ENCODE measurements at regions not wholly inside any gene's neighbourhood (a gene's known extent, or its start where the extent isn't known, plus 50 kb on each side); places are given as distances from the start of the nearest gene placed in this dataset.
"Not testable (repeated sequence)": the region's sequence is repeated elsewhere in the genome, so short reads cannot be mapped to it uniquely, and the experiment has no call there.

- not testable (repeated sequence) for H3K4me1 Mint-ChIP-seq; H3K4me3 Mint-ChIP-seq; ATAC-seq; H3K9me3 ChIP-seq (ENCODE audit: control insufficient read depth, low read length, poor library complexity, severe bottlenecking); DNase-seq; H3K36me3 Mint-ChIP-seq (ENCODE audit: low read depth)
- peaks cover 39% of the 10 kb centered on the region for H3K27me3 Mint-ChIP-seq
- peak overlapping the region; percentile 67 for H3K27ac Mint-ChIP-seq
These were observed 136.4 kb upstream of the SPRED2 start for GRCh38 chr2:65568656-65569440.

GRCh38 chr2:65566617-65567016, 134.2 kb upstream of the SPRED2 start:
- H3K9me3 ChIP-seq (ENCODE audit: control insufficient read depth, low read length, poor library complexity, severe bottlenecking), result no peaks in the 10 kb centered on the region
- Mint-ChIP-seq H3K27me3 (peaks cover 41% of the 10 kb centered on the region), H3K36me3 (ENCODE audit: low read depth) (peaks cover 5% of the 10 kb centered on the region), H3K4me1 (peaks cover 4% of the 10 kb centered on the region), H3K27ac (no peak overlapping the region), H3K4me3 (no peak overlapping the region)
- ATAC-seq (no peak), DNase-seq (no peak)

GRCh38 chr2:65565681-65566080, 133.3 kb upstream of the SPRED2 start:
- H3K27me3 Mint-ChIP-seq, result peaks cover 39% of the 10 kb centered on the region
- DNase-seq, result no peak
- no peak overlapping the region for H3K27ac Mint-ChIP-seq
- ATAC-seq, result no peak
- H3K4me1 Mint-ChIP-seq, result peaks cover 4% of the 10 kb centered on the region
- H3K4me3 Mint-ChIP-seq, result no peak overlapping the region
- peaks cover 5% of the 10 kb centered on the region for H3K36me3 Mint-ChIP-seq (ENCODE audit: low read depth)
- H3K9me3 ChIP-seq (ENCODE audit: control insufficient read depth, low read length, poor library complexity, severe bottlenecking), result no peaks in the 10 kb centered on the region

- Mint-ChIP-seq H3K27me3 (peaks cover 29% of the 10 kb centered on the region), H3K4me1 (peaks cover 4% of the 10 kb centered on the region), H3K36me3 (ENCODE audit: low read depth) (peaks cover 5% of the 10 kb centered on the region), H3K27ac (no peak overlapping the region), H3K4me3 (no peak overlapping the region)
- ATAC-seq (no peak), DNase-seq (no peak)
- H3K9me3 ChIP-seq (ENCODE audit: control insufficient read depth, low read length, poor library complexity, severe bottlenecking), result no peaks in the 10 kb centered on the region
These were observed 131.9 kb upstream of the SPRED2 start for GRCh38 chr2:65564299-65564698.

GRCh38 chr2:65562890-65563289, 130.5 kb upstream of the SPRED2 start:
- Mint-ChIP-seq H3K27me3 (peaks cover 33% of the 10 kb centered on the region), H3K4me1 (peaks cover 4% of the 10 kb centered on the region), H3K4me3 (no peak overlapping the region), H3K27ac (no peak overlapping the region), H3K36me3 (ENCODE audit: low read depth) (peaks cover 5% of the 10 kb centered on the region)
- DNase-seq (no peak), ATAC-seq (no peak)
- H3K9me3 ChIP-seq (ENCODE audit: control insufficient read depth, low read length, poor library complexity, severe bottlenecking), result no peaks in the 10 kb centered on the region

GRCh38 chr2:65558743-65559142, 126.3 kb upstream of the SPRED2 start:
- no peak for DNase-seq
- no peaks in the 10 kb centered on the region for H3K9me3 ChIP-seq (ENCODE audit: control insufficient read depth, low read length, poor library complexity, severe bottlenecking)
- Mint-ChIP-seq H3K27me3 (peaks cover 48% of the 10 kb centered on the region), H3K27ac (no peak overlapping the region), H3K4me1 (peaks cover 7% of the 10 kb centered on the region), H3K36me3 (ENCODE audit: low read depth) (peaks cover 9% of the 10 kb centered on the region), H3K4me3 (no peak overlapping the region)
- ATAC-seq, result no peak

- Mint-ChIP-seq H3K27me3 (peaks cover 52% of the 10 kb centered on the region), H3K4me1 (peaks cover 11% of the 10 kb centered on the region), H3K4me3 (no peak overlapping the region), H3K36me3 (ENCODE audit: low read depth) (peaks cover 9% of the 10 kb centered on the region), H3K27ac (no peak overlapping the region)
- DNase-seq (no peak), ATAC-seq (no peak)
- H3K9me3 ChIP-seq (ENCODE audit: control insufficient read depth, low read length, poor library complexity, severe bottlenecking), result no peaks in the 10 kb centered on the region
These were observed 125.5 kb upstream of the SPRED2 start for GRCh38 chr2:65557616-65558573.

- DNase-seq (no peak), ATAC-seq (no peak)
- H3K27ac Mint-ChIP-seq, result no peak overlapping the region
- no peak overlapping the region for H3K4me3 Mint-ChIP-seq
- peaks cover 4% of the 10 kb centered on the region for H3K36me3 Mint-ChIP-seq (ENCODE audit: low read depth)
- peaks cover 11% of the 10 kb centered on the region for H3K4me1 Mint-ChIP-seq
- H3K27me3 Mint-ChIP-seq, result peaks cover 55% of the 10 kb centered on the region
- H3K9me3 ChIP-seq (ENCODE audit: control insufficient read depth, low read length, poor library complexity, severe bottlenecking), result no peaks in the 10 kb centered on the region
These were observed 122.6 kb upstream of the SPRED2 start for GRCh38 chr2:65554765-65555591.

- Mint-ChIP-seq H3K4me3 (no peak overlapping the region), H3K36me3 (ENCODE audit: low read depth) (peaks cover 4% of the 10 kb centered on the region), H3K4me1 (peaks cover 11% of the 10 kb centered on the region), H3K27ac (no peak overlapping the region), H3K27me3 (peaks cover 51% of the 10 kb centered on the region)
- ATAC-seq, result no peak
- no peak for DNase-seq
- no peaks in the 10 kb centered on the region for H3K9me3 ChIP-seq (ENCODE audit: control insufficient read depth, low read length, poor library complexity, severe bottlenecking)
These were observed 121.2 kb upstream of the SPRED2 start for GRCh38 chr2:65553504-65554074.

- H3K4me1 Mint-ChIP-seq, result peaks cover 11% of the 10 kb centered on the region
- no peak overlapping the region for H3K27ac Mint-ChIP-seq
- H3K27me3 Mint-ChIP-seq, result peaks cover 33% of the 10 kb centered on the region
- DNase-seq (no peak), ATAC-seq (no peak)
- H3K9me3 ChIP-seq (ENCODE audit: control insufficient read depth, low read length, poor library complexity, severe bottlenecking), result no peaks in the 10 kb centered on the region
- no peak overlapping the region for H3K4me3 Mint-ChIP-seq
- H3K36me3 Mint-ChIP-seq (ENCODE audit: low read depth), result peaks cover 4% of the 10 kb centered on the region
These were observed 119.1 kb upstream of the SPRED2 start for GRCh38 chr2:65551528-65551927.

GRCh38 chr2:65550246-65550645, 117.8 kb upstream of the SPRED2 start:
- H3K27me3 Mint-ChIP-seq, result peaks cover 34% of the 10 kb centered on the region
- H3K36me3 Mint-ChIP-seq (ENCODE audit: low read depth), result peaks cover 3% of the 10 kb centered on the region

GRCh38 chr2:65549631-65550030, 117.2 kb upstream of the SPRED2 start:
- no peaks in the 10 kb centered on the region for H3K9me3 ChIP-seq (ENCODE audit: control insufficient read depth, low read length, poor library complexity, severe bottlenecking)
- DNase-seq (no peak), ATAC-seq (no peak)
- Mint-ChIP-seq H3K4me1 (peaks cover 6% of the 10 kb centered on the region), H3K4me3 (no peak overlapping the region), H3K27ac (no peak overlapping the region), H3K27me3 (peaks cover 34% of the 10 kb centered on the region), H3K36me3 (ENCODE audit: low read depth) (peaks cover 3% of the 10 kb centered on the region)

More at GRCh38 chr2:65550246-65550645, 117.8 kb upstream of the SPRED2 start:
- Mint-ChIP-seq H3K4me3 (no peak overlapping the region), H3K27ac (no peak overlapping the region), H3K4me1 (peaks cover 11% of the 10 kb centered on the region)
- ATAC-seq (no peak), DNase-seq (no peak)
- H3K9me3 ChIP-seq (ENCODE audit: control insufficient read depth, low read length, poor library complexity, severe bottlenecking), result no peaks in the 10 kb centered on the region

All from T-helper 17 cell (primary cell).